ENCODE measurements at regions not wholly inside any gene's neighbourhood (a gene's known extent, or its start where the extent isn't known, plus 50 kb on each side); places are given as distances from the start of the nearest gene placed in this dataset.

DNA sequence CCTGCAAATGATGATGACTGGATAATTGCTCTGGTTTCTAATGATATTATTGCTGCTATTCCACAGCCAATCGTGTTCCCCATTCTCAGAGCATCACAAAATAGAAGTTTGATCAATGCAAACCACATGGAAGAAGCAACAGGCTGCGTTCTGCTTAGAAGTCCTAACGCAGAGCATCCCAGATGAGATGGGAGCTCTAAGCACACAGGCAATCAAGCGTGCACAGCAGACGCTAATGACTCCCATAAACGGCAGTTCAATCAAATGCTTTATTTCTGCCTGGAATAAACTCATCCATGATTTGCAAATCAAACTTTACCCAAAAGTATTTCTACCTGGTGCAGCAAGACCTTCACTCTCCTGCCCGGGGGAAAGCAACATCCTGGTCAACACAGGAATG, 304.2 kb downstream of the FBXO15 start:
- no peak for DNase-seq

DNA sequence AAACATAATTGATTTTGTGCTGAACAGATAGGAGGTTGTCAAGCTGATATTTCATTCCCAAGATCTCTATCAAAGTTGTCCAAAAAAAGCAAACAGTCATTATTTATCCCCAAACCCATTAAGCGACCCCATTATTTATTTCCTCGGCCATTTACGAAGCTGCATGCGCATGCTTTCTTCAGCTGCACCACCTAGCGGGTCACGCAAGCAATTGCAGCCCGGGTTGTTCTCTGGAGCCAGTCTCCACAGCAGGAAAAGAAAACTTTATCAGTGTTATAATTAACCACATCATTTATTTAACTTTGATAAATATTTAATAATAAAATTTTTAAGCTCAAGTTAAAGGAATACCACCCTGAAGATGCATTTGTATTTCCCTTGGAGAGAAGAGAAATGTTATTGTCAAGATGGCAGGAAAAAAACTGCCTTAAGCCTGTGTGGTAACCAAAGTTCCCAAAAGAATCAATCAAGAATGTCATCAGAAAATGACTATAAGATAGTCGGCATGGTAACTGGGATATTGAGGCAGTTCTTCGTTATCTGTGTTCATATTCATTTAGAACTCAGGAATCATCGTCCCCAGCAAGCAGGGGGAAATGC, 304.7 kb downstream of the FBXO15 start:
- DNase-seq = no peak

DNA sequence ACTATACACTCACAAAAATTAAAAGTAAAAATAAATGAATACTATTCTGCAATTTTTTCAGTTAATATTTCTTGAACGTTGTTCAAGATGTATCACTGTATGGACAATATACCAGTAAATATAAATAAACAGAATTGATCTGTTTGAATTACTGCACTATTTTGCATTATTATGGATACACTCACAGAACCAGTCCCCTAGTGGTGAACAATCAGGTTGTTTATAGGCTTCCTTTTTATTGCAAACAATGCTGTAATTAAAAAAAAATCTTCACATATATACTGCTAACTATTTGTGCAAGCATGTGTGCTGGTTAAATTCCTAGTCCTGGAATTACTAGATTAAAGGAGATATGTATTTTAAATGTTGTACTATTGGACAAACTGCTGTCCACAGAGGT, 306.0 kb downstream of the FBXO15 start:
- DNase-seq = no peak

DNA sequence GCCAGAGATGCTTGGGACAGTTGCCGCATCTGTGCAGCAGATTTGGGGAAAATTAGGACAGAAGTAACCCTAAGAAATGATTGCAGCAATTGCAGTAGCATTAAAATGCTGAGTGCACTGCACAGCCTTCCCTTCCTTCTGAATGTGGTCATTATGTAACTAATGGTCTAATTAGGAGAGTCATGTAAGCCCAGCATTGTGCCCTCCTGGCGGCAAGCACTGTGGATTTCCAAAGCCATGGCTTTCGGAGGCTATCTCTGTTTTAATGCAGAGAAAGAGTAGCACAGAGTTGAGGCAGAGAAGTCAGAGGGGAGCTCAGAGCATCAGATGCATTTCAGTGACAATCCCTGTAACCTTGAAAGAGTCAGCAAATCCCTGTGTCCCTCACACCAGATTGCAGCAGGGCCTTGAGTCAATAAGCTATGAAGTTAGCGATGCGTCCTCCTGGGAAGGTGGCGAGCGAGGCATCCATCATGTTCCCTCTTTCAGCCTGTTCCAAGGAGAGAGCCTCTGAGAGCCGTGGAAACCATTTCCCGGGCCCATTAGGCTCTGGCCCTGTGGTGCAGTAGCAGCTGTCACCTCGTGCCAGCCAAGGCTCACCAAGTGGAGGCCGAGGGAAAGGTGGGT, 307.2 kb downstream of the FBXO15 start:
- no peak for DNase-seq

DNA sequence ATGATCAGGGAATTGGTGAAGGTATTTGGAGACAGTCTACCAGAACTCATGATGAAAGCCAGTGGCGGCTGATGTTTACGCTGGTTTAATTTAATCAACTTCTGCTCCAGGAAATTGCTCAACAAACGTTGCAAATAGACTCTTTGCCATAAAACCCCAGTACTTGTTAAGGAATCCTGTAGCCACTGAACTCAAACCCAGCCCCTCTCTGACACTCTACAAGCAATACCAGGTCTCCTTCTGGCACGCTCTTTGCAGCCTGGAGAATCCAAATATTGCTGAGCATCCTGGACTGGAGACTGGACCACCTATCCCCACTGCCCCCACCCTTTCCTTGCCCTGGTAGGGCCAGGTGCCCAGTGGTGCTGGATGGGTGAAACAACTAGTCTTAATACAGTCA, 308.2 kb downstream of the FBXO15 start:
- DNase-seq = no peak

DNA sequence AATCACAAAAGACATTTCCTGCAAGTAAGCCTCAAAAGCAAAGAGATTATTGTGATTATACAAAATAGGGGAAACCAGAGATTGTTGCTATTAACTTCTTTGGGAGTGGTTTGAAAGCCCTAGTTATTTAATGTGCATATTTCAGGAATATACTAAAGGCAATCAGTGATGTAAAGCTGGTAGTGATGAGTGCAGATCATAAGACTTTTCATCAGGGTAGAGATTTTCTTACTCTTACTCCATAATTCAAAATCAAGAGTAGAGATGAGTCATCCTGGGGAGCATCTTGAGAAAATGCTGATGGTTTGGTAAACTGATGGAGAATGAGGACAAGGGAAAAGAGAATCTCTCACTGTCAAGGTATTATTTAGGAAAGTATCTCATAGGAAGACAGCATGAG, 309.5 kb downstream of the FBXO15 start:
- DNase-seq = no peak

DNA sequence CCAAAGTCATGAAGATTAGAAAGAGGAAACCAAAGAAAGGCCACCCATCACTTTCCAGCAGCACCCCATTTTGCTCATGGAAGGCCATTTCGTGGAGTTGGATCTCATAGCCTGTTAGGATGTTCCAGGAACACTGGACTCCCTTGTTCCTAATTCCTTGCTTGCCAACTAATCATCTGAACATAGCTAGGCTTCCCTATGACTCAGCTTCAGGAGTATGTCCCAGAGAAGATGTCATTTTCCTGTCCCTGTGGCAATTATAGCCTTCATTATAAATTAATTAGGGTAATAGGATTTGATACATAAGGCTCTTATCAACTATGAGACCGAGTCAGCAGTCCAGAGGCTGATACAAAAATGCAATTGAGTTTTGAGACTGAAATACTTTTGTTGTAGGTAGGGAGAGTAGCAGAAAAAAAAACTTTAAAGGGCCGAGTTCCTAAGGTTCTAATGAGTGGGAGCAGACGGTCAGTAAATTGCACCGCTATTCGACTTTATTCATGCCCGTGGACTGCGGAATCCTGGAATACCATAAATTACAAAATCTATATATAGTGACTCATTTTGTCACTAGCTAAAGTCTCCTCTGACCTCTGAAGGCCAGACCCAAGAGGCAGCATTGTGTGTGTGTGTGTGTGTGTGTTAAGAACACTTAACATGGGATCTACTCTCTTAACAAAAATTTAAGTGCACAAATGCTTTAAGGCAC, 311.8 kb downstream of the FBXO15 start:
- DNase-seq = no peak

DNA sequence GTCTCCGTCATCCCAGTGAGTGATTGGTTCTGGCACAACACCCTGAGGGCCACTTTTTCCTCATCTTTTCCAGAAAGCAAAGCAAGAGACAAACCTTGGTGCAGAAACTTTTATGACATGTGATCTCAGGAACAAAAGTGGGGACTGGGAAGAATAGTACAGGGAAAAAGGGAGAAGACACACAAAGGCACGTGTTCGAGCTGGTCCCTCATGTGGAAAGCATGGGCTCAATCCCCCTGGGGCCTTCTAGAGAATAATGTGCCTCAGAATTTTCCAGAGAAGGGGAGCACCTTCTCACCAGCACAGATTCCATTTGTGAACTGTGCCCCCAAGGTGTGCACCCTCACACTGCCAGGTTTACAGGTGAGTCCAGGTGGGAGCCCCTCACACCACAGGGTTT, 312.6 kb downstream of the FBXO15 start:
- DNase-seq = no peak

DNA sequence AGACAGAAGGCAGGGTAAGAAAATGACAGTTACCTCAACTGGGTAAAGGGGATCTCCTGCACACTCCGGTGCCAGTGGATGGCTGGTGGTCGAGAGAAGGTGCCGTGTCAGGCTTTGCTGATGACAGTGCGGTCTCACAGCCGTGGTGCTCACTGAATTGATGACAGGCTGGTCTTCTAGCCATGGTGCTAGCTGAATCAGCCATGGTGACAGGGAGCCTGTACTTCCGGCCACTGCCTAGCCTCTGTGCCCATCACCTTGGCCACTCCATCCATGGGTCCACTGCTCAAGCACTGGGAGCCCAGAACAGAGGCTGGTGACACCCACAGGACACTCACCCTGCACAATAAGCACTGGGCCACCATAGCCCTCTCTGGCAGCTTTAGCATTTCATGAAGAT, 315.9 kb downstream of the FBXO15 start:
- no peak for DNase-seq

DNA sequence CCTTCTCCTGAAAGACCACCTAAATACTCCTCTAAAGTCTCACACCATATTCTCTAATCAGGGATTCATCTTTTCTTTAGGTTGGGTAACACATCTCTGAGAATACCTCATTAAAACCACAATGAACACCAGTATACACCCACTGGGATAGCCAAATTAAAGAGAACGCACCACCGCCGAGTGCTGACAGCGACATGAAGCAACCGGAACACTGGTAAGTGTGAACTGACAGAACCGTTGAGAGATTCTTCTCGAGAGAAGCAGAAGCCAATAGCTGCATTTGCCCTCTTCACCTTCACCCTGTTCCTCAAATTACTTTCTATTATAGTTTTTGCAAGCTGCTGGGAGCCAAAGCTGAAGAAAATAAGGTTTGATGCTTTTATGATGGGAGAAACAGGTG, 318.5 kb downstream of the FBXO15 start:
- no peak for DNase-seq

DNA sequence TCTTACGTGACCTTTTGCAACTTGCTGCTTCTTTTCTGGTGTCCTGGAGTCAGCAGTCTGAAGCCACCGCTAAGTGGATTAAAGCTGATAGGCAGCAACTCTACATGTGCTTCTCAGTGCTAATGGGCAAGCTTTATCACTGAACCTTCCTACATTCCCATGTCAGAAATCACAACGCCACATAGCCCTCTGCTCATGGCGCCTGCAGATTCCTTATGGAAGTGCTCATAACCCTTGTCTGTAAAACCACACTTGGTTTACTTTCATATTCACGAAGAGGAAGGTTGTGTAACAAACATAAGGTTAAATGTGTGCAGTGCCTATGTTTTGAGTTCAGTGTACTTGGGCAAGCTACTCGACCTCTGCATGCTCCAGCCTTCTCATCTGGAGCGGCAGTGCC, 319.8 kb downstream of the FBXO15 start:
- DNase-seq = no peak

DNA sequence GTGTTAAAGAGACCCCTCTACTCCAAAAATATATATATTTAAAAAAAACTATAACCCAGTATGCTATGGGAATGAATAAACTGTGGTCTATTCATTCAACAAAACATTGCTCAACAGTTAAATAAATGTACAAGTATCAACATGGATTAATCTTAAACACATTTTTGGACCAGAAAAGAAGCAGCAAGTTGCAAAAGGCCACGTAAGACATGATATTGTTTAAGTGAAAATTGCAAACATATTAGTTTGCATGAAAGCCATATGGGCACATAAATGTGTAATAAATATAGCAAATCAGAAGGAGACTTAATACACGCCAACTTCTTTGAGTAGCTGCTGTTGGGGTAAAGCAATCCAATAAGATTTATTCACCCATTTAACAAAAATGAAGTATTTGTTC, 321.5 kb downstream of the FBXO15 start:
- no peak for DNase-seq

DNA sequence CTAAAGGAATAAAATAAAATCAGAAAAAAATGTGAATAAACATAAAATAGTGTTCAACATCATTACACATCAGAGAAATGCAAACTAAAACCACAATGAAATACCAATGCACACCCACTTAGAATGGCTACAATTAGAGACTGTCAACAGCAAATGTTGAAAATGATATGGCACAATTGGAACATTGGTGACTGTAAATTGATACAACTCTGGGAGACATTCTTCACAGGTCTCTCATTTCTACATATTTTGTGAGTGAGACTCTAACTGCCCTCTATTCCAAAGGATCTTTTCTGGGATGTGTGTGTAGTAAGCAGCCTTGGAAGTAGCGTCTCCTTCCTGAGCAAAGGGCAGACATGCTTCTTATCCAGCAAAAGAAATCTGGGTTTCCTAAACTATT, 323.0 kb downstream of the FBXO15 start:
- no peak for DNase-seq

DNA sequence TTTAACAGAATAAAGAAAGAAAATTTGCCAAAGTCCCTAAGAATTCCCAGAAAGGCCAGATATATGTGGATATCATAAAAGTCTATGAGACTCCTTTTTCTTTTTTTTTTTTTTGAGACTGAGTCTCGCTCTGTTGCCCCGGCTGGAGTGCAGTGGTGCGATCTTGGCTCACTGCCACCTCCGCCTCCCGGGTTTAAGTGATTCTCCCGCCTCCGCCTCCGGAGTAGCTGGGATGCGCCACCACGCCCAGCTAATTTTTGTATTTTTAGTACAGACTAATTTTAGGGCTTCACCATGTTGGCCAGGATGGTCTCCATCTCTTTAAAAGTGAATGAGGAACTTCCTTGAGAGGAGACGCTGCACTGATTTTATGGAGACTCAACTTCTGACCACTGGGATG, 335.2 kb downstream of the FBXO15 start:
- DNase-seq = no peak

DNA sequence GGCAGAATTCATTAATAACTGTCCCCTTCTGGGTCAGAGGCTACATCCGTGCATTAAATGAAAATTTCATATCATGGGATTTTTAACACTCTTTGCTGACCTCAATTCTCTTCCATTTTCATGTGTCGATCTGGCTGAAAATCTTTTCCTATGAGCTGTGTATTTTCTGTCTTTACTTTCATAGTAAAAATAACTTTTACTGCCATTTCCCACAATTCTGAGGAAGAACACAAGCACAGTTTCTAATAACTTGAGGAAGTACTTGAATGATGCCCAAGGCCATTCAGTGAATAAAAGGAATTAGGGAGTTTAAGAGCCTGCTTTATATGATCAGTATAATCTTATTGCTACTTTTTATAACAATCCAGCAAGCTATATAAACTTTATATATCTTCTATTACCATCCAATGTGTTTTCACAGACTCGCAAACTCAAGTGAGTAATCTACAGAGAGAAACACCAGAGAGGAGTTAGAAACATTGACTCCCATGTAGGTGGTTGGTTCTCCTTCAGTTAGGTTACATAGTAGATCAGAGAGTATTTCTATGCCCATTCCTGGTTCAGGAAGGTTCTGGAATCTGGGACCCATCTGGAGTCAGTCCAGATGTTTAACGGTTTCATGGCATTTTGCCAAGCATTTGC, 340.0 kb downstream of the FBXO15 start:
- DNase-seq = no peak

DNA sequence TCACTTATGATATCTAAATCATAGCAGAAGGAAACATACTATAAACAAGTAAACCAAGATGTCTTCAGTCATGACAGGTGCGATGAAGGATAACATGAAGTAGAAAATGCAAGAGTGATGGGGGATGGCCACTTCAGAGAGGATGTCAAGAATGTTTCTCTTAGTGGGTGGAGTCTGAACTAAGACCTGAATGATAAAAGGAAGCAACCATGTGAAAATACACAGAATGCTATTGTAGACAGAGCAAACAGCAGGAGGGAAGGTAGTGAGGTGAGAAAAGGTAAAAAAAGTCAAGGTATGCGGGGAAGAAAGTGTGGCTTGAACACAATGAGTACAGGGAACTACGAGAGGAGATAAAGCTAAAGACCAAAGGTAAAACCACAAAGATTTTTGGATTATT, 341.6 kb downstream of the FBXO15 start:
- no peak for DNase-seq

DNA sequence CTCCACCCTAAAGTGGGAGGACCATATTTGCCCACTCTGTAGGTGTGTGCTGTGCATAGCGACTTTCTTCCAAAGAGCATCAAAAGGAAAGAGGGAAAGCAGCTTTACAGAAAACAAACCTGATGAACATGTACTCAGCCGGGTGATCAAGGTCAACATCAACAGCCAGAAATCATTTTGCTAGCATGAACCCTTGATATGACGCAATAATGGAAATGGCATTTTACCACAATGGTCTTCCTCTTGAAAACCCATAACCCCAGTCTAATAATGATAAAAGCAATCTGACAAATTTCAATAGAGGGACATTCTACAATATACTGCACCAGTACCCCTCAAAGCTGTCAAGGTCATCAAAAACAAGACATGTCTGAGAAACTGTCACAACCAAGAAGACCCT, 350.2 kb downstream of the FBXO15 start:
- no peak for DNase-seq

DNA sequence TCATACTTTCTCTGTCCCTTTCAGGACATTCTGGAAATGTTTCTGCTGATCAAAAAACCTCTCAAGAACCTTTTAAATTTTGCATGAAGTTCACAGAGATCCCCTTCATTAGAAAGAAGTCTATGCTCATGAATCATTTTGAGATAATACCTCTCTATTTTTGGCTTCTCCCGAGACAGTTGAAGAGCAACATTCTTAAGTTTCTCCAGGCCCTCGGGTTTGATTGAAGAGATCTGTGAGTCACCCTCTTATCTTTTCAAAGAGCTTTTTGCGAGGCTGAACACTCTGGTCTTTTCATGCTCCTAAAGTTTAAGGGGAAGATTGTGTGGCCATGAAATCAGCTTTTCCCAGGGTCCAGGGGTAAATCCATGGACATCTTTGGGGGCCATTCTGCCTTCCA, 354.2 kb downstream of the FBXO15 start:
- no peak for DNase-seq

DNA sequence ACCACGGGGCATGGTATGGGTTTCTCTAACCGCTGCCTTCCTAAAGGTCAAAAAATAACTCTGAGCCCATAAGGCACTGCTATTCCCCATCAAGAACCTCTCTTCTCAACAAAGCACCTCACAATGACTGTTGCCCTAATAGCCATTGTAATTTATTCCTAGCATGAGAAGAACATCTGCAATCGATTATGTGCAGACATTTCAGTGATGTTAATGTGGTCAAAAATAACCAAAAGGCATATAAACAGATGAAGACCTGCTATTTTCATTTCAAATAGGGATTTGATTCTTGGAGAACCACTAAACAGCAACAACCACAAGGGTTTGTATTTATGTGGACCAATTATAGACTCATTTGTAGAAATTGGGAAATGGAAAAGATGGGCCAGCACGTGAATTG, 356.6 kb downstream of the FBXO15 start:
- no peak for DNase-seq

DNA sequence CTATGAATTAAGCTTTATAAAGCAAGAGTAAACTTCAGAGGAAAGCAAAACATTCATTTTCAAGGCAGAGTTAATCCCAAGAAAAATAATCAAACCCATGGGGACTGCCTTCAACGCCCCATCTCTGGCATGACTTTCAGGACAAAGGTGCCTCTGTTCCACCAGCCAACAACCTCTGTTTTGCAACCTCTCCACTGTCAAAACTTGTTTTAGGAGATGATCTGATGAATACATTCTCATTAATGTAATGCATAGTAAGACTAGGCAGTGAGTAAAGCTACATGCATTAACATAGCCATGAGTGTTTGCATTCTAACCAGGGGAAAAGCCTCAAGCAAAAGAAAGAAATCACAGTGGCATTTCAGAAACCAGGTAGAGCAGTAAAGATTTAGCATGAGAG, 357.0 kb downstream of the FBXO15 start:
- DNase-seq = no peak

DNA sequence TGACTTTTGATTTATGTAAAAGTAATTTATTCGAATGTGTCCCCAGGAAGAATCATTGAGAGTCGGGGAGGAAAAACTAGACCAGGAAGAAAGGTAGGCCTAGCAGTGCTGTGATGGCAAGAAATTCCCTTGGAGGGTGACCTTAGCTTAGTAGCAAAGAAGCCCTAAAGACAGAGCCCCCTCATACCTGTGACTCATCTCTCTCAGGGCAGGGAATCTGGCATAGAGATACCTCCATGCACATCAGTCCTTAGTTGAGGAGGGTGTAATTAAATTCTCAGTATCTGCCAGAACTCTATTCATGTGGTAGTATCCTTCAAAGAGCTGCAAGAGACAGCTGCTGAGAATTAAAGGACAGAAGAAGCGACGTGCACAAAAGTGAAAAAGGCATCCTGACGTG, 360.3 kb downstream of the FBXO15 start:
- no peak for DNase-seq

DNA sequence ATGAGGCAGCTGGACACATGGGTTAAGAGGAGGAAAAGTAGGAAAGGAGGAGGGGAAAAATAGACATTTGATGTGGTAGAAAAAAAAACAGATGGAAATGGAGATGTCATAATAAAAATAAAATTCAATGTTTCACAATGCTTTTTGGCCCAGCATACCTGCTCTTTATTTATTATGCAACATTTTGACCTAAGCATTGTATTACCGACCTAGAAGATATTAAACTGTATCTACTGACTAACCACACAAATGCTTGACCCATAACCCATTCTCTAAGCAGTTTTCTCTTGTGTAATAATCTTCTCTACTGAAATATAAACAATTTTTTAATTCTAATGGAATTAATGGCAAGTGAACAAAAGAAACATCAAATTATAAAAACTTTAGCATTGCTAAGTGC, 362.3 kb downstream of the FBXO15 start:
- no peak for DNase-seq

DNA sequence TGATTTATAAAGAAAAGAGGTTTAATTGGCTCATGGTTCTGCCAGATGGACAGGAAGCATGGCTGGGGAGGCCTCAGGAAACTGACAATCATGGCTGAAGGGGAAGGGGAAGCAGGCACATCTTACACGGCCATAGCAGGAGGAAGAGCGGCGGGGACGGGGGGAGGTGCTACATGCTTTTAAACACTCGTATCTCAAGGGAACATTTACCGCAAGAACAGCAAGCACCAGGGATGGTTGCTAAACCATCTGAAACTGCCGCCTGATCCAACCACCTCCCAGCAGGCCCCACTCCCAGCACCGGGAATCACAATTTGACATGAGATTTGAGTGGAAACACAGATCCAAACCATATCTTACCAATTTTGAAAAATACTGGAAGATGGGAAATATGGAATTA, 362.8 kb downstream of the FBXO15 start:
- no peak for DNase-seq

DNA sequence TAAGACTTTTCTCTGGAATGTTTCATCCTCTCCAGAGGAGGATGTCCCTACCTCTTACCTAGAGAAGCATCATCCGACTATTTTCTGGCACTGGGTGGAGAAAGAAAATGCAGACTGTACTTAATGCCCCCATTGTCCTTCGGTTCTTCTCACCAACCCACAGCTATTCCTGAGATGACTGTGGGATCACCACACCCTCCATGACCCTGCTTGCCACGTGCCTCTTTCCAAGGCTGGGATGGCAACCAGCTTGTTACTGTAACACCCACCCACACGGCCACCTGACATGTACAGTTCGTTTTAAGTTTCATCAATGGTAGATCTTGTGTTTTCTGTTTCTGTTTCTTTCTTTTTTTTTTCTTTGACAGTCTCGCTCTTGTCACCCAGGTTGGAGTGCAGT, 365.2 kb downstream of the FBXO15 start:
- DNase-seq = no peak
